Keratinocyte (primary cell): ENCODE measurements at regions not wholly inside any gene's neighbourhood (a gene's known extent, or its start where the extent isn't known, plus 50 kb on each side); places are given as distances from the start of the nearest gene placed in this dataset.

Experiments
- DNase-seq: peaks from one replicate; pipeline ENCODE4 v3.0.0-alpha.2; 2011; ENCODE audit warnings: low read depth, missing footprints, low spot score
- FAIRE-seq: peaks from 2 replicates; lab custom pipeline; 2011; peaks lifted over from hg19 to GRCh38; lab: Jason Lieb, UNC
- H2AFZ ChIP-seq: 2 replicates; pipeline ENCODE4 v1.6.0; 2012; ENCODE audit warnings: low read length, control low read depth, inconsistent platforms; ENCODE audit not compliant: control insufficient read depth
- H3K27ac ChIP-seq: 2 replicates; pipeline ENCODE4 v1.5.1; 2011; ENCODE audit warnings: low read length; ENCODE audit not compliant: control insufficient read depth, insufficient read depth
- H3K27me3 ChIP-seq: 3 replicates; pipeline ENCODE4 v1.6.0; 2011; ENCODE audit warnings: low read length; ENCODE audit not compliant: control insufficient read depth, insufficient read depth; ENCODE audit errors: extremely low read depth
- H3K36me3 ChIP-seq, 2 experiments: 2 replicates in 1 of 2; 3 replicates in 1 of 2; pipeline ENCODE4 v1.5.1; 2011; ENCODE audit warnings: low read length in 2 of 2, mild to moderate bottlenecking in 1 of 2; ENCODE audit not compliant: control insufficient read depth in 2 of 2, insufficient read depth in 2 of 2; ENCODE audit errors: extremely low read depth in 1 of 2
- H3K4me1 ChIP-seq: 3 replicates; pipeline ENCODE4 v1.5.1; 2011; ENCODE audit warnings: low read length; ENCODE audit not compliant: control insufficient read depth, insufficient read depth; ENCODE audit errors: extremely low read depth
- H3K4me2 ChIP-seq: 3 replicates; pipeline ENCODE4 v1.6.0; 2011; ENCODE audit warnings: low read depth, low read length; ENCODE audit not compliant: control insufficient read depth, insufficient read depth; ENCODE audit errors: extremely low read depth
- H3K4me3 ChIP-seq, 3 experiments: fragments of 200-600 bp in 1 of 3; sonication (generic) in 1 of 3; 2 replicates in 2 of 3; 3 replicates in 1 of 3; pipeline ENCODE4 v1.5.1; 2011 to 2016; ENCODE audit warnings: low read length in 3 of 3, mild to moderate bottlenecking in 3 of 3, control low read depth in 2 of 3, inconsistent platforms in 1 of 3, low read depth in 1 of 3, mixed read lengths in 1 of 3, mixed run types in 1 of 3, moderate library complexity in 1 of 3; ENCODE audit not compliant: control insufficient read depth in 2 of 3, insufficient read depth in 2 of 3; ENCODE audit errors: extremely low read depth in 1 of 3
- H3K79me2 ChIP-seq: 2 replicates; pipeline ENCODE4 v1.6.0; 2012; ENCODE audit warnings: low read length; ENCODE audit not compliant: control insufficient read depth, insufficient read depth
- H3K9ac ChIP-seq: 3 replicates; pipeline ENCODE4 v1.6.0; 2011; ENCODE audit warnings: low read length; ENCODE audit not compliant: control insufficient read depth, insufficient read depth; ENCODE audit errors: extremely low read depth
- H3K9me1 ChIP-seq: 3 replicates; pipeline ENCODE4 v1.6.0; 2011; ENCODE audit warnings: low read length; ENCODE audit not compliant: control insufficient read depth, insufficient read depth; ENCODE audit errors: extremely low read depth
- H3K9me3 ChIP-seq: 2 replicates; pipeline ENCODE4 v1.5.1; 2012; ENCODE audit warnings: low read depth, low read length; ENCODE audit not compliant: control insufficient read depth
- H4K20me1 ChIP-seq: 3 replicates; pipeline ENCODE4 v1.6.0; 2011; ENCODE audit warnings: low read length; ENCODE audit not compliant: control insufficient read depth, insufficient read depth; ENCODE audit errors: extremely low read depth
- EZH2 ChIP-seq: IDR thresholded peaks from one replicate; pipeline ENCODE4 v1.6.1; 2012; ENCODE audit warnings: inconsistent platforms, mild to moderate bottlenecking, low read length, moderate library complexity
- dilution Hi-C: fragments of 300-500 bp; cut with MboI; formaldehyde crosslinking; loops from one replicate; pipeline ENCODE4 v1.7.0; 2020; ENCODE audit warnings: low sequenced_read_pairs; ENCODE audit not compliant: extremely low pct_ligation_motif_present
- TF ChIP-seq, protein P1 (sequence below), 3 experiments: IDR thresholded peaks in 1 of 3; conservative IDR thresholded peaks in 1 of 3; optimal IDR thresholded peaks in 1 of 3; 2 replicates in 2 of 3; 3 replicates in 1 of 3; pipeline versions ENCODE3 to v1.5.1; 2011; ENCODE audit warnings: low read length in 3 of 3, mild to moderate bottlenecking in 3 of 3, moderate library complexity in 2 of 3, control low read depth in 1 of 3, inconsistent platforms in 1 of 3; ENCODE audit not compliant: insufficient read depth in 2 of 3; ENCODE audit errors: extremely low read depth in 1 of 3

DNA sequence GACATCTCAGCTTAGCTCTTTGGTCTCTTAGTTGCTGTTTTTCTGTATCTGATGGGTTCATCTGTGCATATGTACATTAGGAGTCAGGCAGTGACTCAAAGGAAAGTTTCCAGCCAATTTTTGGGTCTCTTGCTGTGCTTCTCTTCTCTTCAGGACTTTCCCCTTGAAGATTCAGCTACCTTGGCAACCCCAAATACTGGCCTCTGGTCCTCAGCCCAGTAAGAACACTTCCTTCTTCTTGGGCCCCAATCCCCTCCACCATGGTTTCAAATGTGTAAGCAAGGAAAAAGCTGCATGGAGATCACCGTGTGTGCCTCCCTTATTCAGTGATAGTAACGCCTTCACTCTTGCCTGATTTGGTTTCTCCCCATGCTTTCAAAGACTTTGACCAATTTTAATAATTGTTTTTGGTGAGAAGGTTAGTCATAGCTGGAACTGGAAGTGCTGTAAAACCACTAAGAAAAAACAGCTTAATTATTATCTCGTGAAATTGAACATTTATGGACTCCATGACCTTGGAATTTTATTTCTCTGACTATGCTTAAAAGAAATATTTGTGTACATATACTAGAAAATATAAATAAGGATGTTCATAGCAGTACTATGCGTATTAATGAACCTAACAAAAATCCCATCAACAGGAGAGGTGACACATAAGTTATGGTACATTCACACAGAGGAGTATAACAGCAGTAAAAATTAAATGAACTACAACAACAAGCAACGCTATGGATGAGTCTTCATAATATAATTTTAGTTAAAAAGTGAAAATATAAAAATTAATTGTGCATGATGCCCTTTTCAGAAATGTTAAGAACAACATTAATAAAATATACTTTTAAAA lies 125.3 kb upstream of the BCL6 start:
- FAIRE-seq (no peak), DNase-seq (no peak)

GRCh38 chr3:187871204-187871591 lies 125.9 kb upstream of the BCL6 start:
- H4K20me1 ChIP-seq: no peaks in the 10 kb centered on the region
- no peaks in the 10 kb centered on the region for H3K9me3 ChIP-seq
- no peak overlapping the region for H3K9ac ChIP-seq
- H3K27me3 ChIP-seq: no peaks in the 10 kb centered on the region
- H3K36me3 ChIP-seq: no peaks in the 10 kb centered on the region
- no peaks in the 10 kb centered on the region for H3K4me1 ChIP-seq
- no peak for FAIRE-seq
- no peak overlapping the region for H2AFZ ChIP-seq
- no peak overlapping the region for H3K27ac ChIP-seq
- H3K4me3 ChIP-seq: no peak overlapping the region
- H3K79me2 ChIP-seq: no peaks in the 10 kb centered on the region
- dilution Hi-C loops: no loop called here
- TF ChIP-seq EZH2: no peak
- TF ChIP-seq, protein P1, sequence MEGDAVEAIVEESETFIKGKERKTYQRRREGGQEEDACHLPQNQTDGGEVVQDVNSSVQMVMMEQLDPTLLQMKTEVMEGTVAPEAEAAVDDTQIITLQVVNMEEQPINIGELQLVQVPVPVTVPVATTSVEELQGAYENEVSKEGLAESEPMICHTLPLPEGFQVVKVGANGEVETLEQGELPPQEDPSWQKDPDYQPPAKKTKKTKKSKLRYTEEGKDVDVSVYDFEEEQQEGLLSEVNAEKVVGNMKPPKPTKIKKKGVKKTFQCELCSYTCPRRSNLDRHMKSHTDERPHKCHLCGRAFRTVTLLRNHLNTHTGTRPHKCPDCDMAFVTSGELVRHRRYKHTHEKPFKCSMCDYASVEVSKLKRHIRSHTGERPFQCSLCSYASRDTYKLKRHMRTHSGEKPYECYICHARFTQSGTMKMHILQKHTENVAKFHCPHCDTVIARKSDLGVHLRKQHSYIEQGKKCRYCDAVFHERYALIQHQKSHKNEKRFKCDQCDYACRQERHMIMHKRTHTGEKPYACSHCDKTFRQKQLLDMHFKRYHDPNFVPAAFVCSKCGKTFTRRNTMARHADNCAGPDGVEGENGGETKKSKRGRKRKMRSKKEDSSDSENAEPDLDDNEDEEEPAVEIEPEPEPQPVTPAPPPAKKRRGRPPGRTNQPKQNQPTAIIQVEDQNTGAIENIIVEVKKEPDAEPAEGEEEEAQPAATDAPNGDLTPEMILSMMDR (optimal IDR thresholded peaks at IDR 0.05 in 1 of 3, IDR thresholded peaks at IDR 0.05 in 1 of 3, conservative IDR thresholded peaks at IDR 0.05 in 1 of 3; ENCODE audit: extremely low read depth in 1 of 3, insufficient read depth in 2 of 3, low read length in 3 of 3): no peak
- no peaks in the 10 kb centered on the region for H3K9me1 ChIP-seq
- DNase-seq: no peak
- no peak overlapping the region for H3K4me2 ChIP-seq

More for the DNA sequence above, 125.3 kb upstream of the BCL6 start:
- no peak overlapping the region for H3K27ac ChIP-seq
- H3K9me3 ChIP-seq: no peaks in the 10 kb centered on the region
- dilution Hi-C loops: no loop called here
- H3K27me3 ChIP-seq: no peaks in the 10 kb centered on the region
- no peaks in the 10 kb centered on the region for H3K4me1 ChIP-seq
- H2AFZ ChIP-seq: no peak overlapping the region
- H3K79me2 ChIP-seq: no peaks in the 10 kb centered on the region
- H3K4me2 ChIP-seq: no peak overlapping the region
- H4K20me1 ChIP-seq: no peaks in the 10 kb centered on the region
- no peak overlapping the region for H3K4me3 ChIP-seq
- no peaks in the 10 kb centered on the region for H3K36me3 ChIP-seq
- no peak overlapping the region for H3K9ac ChIP-seq
- no peak for TF ChIP-seq EZH2
- TF ChIP-seq, protein P1 (optimal IDR thresholded peaks at IDR 0.05 in 1 of 3, IDR thresholded peaks at IDR 0.05 in 1 of 3, conservative IDR thresholded peaks at IDR 0.05 in 1 of 3; ENCODE audit: extremely low read depth in 1 of 3, insufficient read depth in 2 of 3, low read length in 3 of 3): no peak
- no peaks in the 10 kb centered on the region for H3K9me1 ChIP-seq
